ENCODE measurements at regions not wholly inside any gene's neighbourhood (a gene's known extent, or its start where the extent isn't known, plus 50 kb on each side); places are given as distances from the start of the nearest gene placed in this dataset.
"Not testable (repeated sequence)": the region's sequence is repeated elsewhere in the genome, so short reads cannot be mapped to it uniquely, and the experiment has no call there.

DNA sequence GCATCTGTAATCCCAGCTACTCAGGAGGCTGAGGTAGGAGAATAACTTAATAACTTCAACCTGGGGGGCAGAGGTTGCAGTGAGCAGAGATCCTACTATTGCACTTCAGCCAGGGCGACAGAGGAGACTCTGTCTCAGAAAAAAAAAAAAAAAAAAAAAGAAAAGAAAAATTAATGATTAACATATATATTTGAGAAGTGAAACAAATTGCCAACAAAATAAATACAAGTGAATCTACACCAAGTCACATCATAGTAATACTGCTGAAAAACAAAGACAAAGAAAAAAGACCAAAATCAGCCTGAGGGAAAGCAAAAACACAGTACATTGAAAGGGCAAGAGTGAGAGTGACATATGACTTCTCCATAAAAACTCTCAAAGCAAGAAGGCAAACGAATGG lies 123.7 kb downstream of the CASP12 start:
- DNase-seq = no peak

- DNase-seq = peak; percentile 40
Observed at GRCh38 chr11:104772806-104773241, 125.4 kb downstream of the CASP12 start.

DNA sequence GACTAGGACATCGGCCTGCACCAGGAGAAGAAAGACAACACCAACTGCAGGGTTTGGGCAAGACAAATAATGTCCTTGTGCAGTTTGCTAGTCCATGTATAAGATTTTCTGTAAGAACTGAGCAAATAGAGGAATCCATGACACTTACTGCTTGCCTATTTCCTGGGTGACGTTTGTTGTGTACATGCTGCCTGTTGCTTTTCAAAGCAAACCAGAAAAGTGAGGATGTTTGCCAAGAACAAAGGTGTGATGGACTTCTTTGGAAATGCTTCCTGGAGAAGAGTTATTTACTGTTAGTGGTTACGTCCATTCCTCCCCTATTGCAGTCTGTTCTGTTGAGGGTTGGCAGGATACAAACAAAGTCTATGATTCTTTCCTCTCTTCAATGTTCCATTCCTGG lies 126.5 kb downstream of the CASP12 start:
- no peak for DNase-seq

- DNase-seq = not testable (repeated sequence)
Observed at GRCh38 chr11:104771046-104771445, 127.2 kb downstream of the CASP12 start.

- no peak for DNase-seq
Observed at GRCh38 chr11:104765401-104766095, 132.7 kb downstream of the CASP12 start.

DNA sequence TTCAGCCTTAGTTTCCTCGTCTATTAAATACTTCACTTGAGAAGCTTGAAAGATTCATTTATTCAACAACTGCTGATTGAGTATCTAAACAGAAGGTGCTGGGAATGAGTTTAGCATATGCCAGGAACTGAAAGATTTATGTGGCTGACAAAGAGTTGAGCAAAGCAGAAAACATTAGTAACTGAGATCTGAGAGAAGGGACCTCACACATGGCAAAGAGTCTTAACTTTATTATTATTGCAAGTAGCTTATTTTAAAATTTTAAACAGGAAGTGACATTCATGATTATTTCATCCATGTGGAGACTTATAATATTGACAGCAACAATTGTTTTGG lies 133.6 kb downstream of the CASP12 start:
- no peak for DNase-seq

DNA sequence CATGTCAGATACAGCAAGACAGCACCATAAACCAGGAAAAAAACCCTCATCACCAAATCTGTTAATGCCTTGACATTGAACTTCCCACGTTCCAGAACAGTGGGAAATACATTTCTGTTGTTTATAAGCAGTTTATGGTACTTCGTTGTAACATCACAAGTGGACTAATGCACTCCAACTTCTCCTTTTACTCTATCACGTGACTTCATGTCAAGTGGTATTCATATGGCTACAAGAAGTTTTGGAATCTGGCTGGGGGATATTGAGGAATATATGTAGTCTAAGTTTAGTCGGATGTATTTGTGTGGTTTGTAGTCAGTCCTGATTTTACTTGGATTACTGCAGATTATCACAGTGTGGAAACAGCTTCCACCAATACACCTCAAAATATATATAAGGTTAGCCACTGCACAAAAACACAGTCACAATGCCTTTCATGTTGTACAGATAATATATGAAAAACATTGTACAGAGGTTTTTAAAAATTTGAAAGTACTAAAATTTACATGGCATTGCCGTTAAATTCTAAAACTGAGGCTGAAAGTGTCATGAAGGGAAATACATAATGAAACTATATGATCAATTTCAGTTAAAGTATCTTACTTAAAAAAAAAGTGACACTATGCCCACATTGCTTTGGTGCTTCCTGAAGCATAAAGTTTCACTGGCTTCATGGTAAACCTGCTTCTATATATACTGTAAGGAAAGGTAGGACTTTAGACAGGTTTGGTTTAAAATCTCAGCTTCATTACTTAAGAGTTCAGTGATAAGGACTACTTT lies 134.1 kb downstream of the CASP12 start:
- DNase-seq = no peak

DNA sequence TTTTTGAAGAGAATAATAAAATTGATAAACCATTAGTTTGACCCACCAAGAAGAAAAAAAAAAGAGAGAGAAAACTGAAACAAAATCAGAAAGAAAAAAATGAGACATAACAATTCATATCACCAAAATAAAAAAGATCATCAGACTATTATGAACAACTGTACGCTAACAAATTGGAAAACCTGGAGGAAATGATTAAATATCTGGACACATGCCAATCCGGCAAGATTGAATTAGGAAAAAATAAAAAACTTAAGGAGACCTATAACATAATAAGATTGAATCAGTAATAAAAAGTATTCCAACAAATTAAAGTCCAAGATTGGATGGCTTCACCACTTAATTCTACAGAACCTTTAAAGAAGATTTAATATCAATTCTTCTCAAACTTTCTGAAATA lies 136.7 kb downstream of the CASP12 start:
- DNase-seq = no peak

DNA sequence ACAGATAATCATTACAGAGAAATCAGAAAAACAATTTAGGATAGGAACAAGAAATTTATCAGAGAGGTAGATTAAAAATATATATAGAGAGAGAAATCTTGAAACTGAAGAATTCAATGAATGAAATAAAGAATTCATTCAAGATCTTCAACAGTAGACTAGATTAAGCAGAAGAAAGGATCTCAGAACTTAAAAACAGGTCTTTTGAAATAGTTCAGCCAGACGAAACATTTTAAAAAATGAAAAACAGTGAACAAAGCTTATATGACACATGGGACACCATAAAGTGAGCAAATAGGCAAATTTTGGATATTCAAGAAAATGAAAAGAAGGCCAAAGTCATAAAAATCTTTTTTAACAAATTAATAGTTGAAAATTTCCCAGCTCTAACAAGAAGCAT lies 138.8 kb downstream of the CASP12 start:
- no peak for DNase-seq

- no peak for DNase-seq
Observed at GRCh38 chr11:104738918-104739317, 159.3 kb downstream of the CASP12 start.

DNA sequence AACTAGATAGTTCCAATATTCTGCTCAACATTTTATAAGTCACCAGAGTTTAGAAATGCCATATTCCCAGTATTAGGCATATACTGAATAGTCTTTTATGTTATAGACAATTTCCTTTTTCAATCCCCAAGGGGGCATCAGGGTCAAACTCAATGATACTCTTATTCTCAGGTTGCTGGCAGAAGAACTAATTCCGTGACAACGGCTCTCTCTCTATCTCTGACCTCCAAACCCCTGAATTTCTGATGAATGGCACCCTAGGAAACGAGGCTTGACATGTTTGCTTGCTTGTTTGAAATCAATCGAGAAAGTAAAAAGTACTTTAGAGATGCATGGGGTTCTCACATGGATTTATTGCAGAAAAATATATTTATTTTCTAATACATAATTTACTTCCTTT lies 160.1 kb downstream of the CASP12 start:
- no peak for DNase-seq

GRCh38 chr11:104736502-104736901 lies 161.8 kb downstream of the CASP12 start:
- no peak for DNase-seq

- no peak for DNase-seq
Observed at GRCh38 chr11:104734998-104735397, 163.3 kb downstream of the CASP12 start.

DNA sequence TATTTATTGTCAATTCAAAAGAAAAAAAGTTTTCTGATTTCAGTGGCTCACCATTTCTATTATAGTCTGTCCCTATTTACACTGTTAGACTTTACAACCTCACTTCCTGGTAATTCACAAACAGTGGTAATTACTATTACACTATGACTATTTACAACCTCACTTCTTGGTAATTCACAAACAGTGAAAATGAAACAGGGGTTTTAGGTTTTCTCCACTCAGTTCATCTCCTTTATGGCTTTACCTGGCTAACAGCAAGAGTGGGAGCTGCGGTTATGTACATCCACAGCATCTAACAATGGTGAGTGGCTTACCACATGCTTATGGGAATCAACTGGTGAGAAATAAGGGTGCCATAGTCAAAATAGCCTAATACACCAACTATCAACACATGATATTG lies 166.4 kb downstream of the CASP12 start:
- no peak for DNase-seq

- DNase-seq = no peak
Observed at GRCh38 chr11:104728927-104729326, 169.3 kb downstream of the CASP12 start.

- DNase-seq = no peak
Observed at GRCh38 chr11:104727768-104728167, 170.5 kb downstream of the CASP12 start.

DNA sequence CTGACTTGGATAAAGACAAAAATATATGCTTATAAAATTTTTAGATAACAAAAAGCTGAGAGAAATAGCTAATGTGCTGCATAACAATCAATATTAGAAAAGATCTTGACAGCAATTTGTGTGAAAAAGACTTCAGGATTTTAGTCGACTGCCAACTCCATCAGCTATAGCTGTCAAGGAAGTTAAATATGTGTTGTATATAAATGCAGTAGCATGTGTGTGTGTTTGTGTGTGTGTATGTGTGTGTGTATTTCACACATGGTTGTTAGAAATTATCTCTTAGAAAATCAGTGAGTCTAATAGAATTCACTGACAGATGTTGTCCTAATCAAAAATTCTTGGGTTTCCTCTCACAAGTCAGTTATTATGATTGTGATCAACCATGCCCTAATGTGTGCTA lies 171.2 kb downstream of the CASP12 start:
- DNase-seq = no peak

DNA sequence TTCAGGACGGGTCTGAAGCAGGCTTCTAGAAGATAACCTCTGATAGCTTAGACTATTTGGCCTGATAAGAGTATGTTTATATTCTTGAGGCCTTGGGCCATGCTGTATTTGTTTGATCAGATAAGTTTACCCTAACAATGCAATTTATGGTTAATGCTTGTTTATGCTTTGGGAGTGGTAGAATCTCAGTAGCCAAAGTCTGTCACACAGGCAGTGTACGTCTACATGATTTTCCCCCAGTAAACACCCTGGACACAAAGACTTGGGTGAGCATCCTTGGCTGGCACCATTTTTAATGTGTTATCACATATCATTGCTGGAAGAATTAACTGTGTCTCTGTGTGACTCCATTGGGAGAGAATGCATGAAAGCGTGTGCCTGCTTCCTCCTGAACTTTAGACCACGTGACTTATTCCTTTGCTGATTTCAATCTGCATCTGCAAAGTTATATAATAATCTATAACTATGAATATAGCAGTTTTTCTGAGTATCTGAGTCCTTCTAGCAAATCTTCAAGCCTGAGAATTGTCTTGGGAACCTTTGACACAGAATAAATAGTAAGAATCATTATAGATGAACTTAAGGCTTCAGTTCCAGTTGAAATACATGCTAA lies 172.4 kb downstream of the CASP12 start:
- DNase-seq = no peak

DNA sequence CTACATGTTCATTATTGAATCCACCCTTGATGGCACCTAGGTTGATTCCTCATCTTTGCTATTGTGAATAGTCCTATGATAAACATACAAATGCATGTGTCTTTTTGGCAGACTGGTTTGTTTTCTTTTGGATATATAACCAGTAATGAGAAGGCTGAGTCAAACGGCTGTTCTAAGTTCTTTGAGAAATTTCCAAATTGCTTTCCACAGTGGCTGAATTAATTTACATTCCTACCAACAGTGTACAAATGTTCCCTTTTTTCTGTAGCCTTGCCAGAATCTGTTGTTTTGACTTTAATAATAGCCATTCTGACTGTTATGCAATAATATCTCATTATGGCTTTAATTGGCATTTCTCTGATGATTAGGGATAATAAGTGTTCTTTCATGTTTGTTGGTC lies 184.9 kb downstream of the CASP12 start:
- no peak for DNase-seq

DNA sequence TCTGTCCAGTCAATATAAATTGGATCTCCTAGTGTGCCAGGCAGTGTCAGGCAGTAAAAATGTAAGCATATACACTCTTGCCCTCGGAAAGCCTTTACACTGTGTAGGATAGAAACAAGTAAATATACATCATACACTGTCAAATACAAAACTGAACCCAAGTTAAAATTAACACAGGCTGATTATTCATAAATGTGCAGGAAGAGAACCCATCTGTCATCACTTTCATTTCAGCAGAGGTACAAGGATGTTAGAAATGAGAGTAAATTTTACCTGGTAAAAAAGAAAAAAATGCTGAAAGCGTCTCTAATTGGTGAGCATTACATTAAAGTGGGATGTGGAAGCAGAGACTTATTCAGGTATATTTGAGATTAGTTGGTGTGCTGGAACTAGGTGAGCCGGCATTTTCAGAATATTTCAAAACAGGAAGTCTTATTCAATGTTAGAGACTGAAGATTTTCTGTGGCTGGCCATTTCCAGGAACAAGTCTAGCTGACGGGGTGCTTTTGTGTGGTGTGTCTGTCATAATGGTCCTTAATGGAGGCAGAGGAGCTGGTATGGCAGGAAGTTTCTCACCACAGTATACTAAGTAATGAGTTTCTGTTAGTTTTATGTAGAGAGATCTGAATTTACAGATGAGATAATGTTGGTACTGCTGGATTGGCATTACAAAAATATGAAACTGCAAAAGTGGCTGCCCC lies 192.6 kb downstream of the CASP12 start:
- DNase-seq = peak; percentile 19

GRCh38 chr11:104704888-104705287 lies 193.4 kb downstream of the CASP12 start:
- DNase-seq = no peak

DNA sequence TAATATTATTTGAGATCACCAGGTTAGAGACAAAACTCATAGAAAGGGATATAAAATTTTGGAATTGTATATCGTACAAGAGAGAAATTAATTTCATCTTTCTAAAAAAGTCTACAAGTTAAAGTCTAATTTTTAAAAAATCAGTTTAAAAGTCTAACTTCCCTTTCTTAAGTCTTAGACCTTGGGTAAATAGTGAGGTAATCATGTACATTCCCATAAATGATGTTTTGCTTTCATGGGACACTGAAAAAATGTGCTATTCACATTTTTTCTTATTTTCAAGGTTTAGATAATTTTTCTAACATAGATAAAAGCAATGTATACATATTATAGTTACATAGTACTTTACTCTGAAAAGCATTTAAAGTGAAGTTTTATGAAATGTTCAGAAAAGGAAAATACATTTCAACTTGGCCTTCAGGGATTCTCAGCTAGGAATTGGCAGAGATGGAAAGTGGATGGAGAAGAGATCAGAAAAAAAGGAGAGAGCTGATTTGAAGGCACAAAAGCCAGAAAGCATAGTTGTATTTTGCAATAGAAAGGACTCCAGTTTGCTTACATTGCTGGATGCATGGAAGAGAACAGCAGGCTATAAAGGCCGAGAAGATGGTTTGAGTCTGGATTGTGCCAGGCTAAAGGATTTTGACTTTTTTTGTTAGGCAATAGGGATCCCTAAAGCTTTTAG lies 194.0 kb downstream of the CASP12 start:
- no peak for DNase-seq

- no peak for DNase-seq
Observed at GRCh38 chr11:104700609-104701008, 197.7 kb downstream of the CASP12 start.
